Mucosa of descending colon (tissue), 3 donors: ENCODE measurements at regions not wholly inside any gene's neighbourhood (a gene's known extent, or its start where the extent isn't known, plus 50 kb on each side); places are given as distances from the start of the nearest gene placed in this dataset.
"Not testable (repeated sequence)": the region's sequence is repeated elsewhere in the genome, so short reads cannot be mapped to it uniquely, and the experiment has no call there.

Source experiments
- ATAC-seq: fragments of 200-7000 bp; cut with Tn5 transposase; one replicate; pipeline ENCODE4 v1.9.1; 2020; ENCODE audit warnings: mild to moderate bottlenecking, moderate library complexity
- DNase-seq, 3 donors: peaks; one replicate each; pipeline ENCODE4 v3.0.0-alpha.2; 2020
- H3K36me3 ChIP-seq: fragments of 200-600 bp; one replicate; pipeline ENCODE4 v1.8.0; 2021; ENCODE audit warnings: low read depth, mild to moderate bottlenecking
- H3K4me1 ChIP-seq: fragments of 200-600 bp; one replicate; pipeline ENCODE4 v1.8.0; 2021; ENCODE audit warnings: low read depth, mild to moderate bottlenecking
- H3K4me3 ChIP-seq: fragments of 200-600 bp; one replicate; pipeline ENCODE4 v1.8.0; 2021; ENCODE audit warnings: mild to moderate bottlenecking
- H3K9me3 ChIP-seq: fragments of 200-600 bp; one replicate; pipeline ENCODE4 v1.8.0; 2021; ENCODE audit warnings: mild to moderate bottlenecking
- CTCF ChIP-seq: fragments of 200-600 bp; IDR thresholded peaks from one replicate; pipeline ENCODE4 v1.8.0; 2022; ENCODE audit warnings: antibody characterized with exemption, mild to moderate bottlenecking
- intact Hi-C, 2 donors: fragments of 100-400 bp; cut with DNase I in 1 of 2; cut with micrococcal nuclease in 1 of 2; formaldehyde crosslinking; loops; one replicate each; pipeline versions ENCODE4 v1.11.0 to v1.11.1; 2022; cut with DNase I, micrococcal nuclease
- donor health status: DM: no; HTN: no; CAD: no; lungs with moderate emphysema.
- donor health status: DM: no; HTN: no; CAD: no.
- donor health status: DM: no; HTN: yes; CAD: no.

- no peaks in the 10 kb centered on the region for H3K36me3 ChIP-seq
- no peak for DNase-seq
- H3K4me3 ChIP-seq, result no peak overlapping the region
- H3K9me3 ChIP-seq, result no peaks in the 10 kb centered on the region
- no peaks in the 10 kb centered on the region for H3K4me1 ChIP-seq
- no peak for TF ChIP-seq CTCF
- intact Hi-C loops, result no loop called here
- ATAC-seq, result no peak
Measured at GRCh38 chr3:110006913-110007312, 669.6 kb upstream of the DPPA4 start.

GRCh38 chr3:110015231-110015963, 678.1 kb upstream of the DPPA4 start:
- no peaks in the 10 kb centered on the region for H3K36me3 ChIP-seq
- intact Hi-C loops, result no loop called here
- no peak for ATAC-seq
- H3K9me3 ChIP-seq, result no peaks in the 10 kb centered on the region
- no peak overlapping the region for H3K4me3 ChIP-seq
- no peak for TF ChIP-seq CTCF
- DNase-seq, result no peak
- no peaks in the 10 kb centered on the region for H3K4me1 ChIP-seq

GRCh38 chr3:110016235-110016815, 679.0 kb upstream of the DPPA4 start:
- no peak overlapping the region for H3K4me3 ChIP-seq
- no peaks in the 10 kb centered on the region for H3K4me1 ChIP-seq
- H3K36me3 ChIP-seq, result no peaks in the 10 kb centered on the region
- DNase-seq (no peak), ATAC-seq (no peak)
- intact Hi-C loops, result no loop called here
- H3K9me3 ChIP-seq, result no peaks in the 10 kb centered on the region
- no peak for TF ChIP-seq CTCF

DNA sequence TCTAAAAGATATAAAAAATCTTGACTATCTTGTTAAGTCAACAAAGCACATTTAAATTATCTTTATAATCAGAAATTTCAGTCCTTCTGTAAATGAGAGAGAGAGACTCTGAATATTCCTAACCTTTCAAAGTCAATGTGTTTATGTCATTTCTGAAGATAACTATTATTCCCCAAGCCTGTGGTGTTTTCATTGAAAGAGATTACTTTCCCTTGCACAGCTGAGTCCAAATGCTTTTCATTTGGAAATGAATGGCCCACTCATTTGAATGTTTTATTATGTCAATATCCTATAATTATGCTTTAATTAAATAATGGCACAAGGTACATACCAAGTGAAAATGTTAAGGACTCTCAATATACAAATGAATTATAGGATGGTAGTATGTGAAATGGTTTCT, 680.0 kb upstream of the DPPA4 start:
- no peaks in the 10 kb centered on the region for H3K9me3 ChIP-seq
- no peak overlapping the region for H3K4me3 ChIP-seq
- DNase-seq (no peak), ATAC-seq (no peak)
- intact Hi-C loops, result no loop called here
- H3K36me3 ChIP-seq, result no peaks in the 10 kb centered on the region
- no peak for TF ChIP-seq CTCF
- H3K4me1 ChIP-seq, result no peaks in the 10 kb centered on the region

GRCh38 chr3:110021659-110022058, 684.3 kb upstream of the DPPA4 start:
- Histone ChIP-seq H3K9me3 (no peaks in the 10 kb centered on the region), H3K4me3 (no peak overlapping the region), H3K36me3 (no peaks in the 10 kb centered on the region), H3K4me1 (no peaks in the 10 kb centered on the region)
- no peak for TF ChIP-seq CTCF
- intact Hi-C loops, result no loop called here
- DNase-seq, result no peak
- no peak for ATAC-seq

- H3K9me3 ChIP-seq, DNase-seq, H3K4me1 ChIP-seq, ATAC-seq, H3K4me3 ChIP-seq, intact Hi-C loops, H3K36me3 ChIP-seq: not testable (repeated sequence)
Measured at GRCh38 chr3:110023022-110023421, 685.7 kb upstream of the DPPA4 start.
